Medulla oblongata (tissue), 1 donor: ENCODE measurements at regions not wholly inside any gene's neighbourhood (a gene's known extent, or its start where the extent isn't known, plus 50 kb on each side); places are given as distances from the start of the nearest gene placed in this dataset.

Experiments used
- DNase-seq: peaks from one replicate; pipeline ENCODE4 v3.0.0-alpha.2; 2015; ENCODE audit errors: extremely low spot score

GRCh38 chr12:94062796-94063635 lies 85.4 kb upstream of the PLXNC1 start:
- DNase-seq: no peak

GRCh38 chr12:94070520-94070919 lies 77.9 kb upstream of the PLXNC1 start:
- DNase-seq: no peak

GRCh38 chr12:94071258-94071657 lies 77.1 kb upstream of the PLXNC1 start:
- no peak for DNase-seq

GRCh38 chr12:94073441-94074051 lies 74.8 kb upstream of the PLXNC1 start:
- DNase-seq: peak; percentile 8

GRCh38 chr12:94074216-94074979 lies 74.0 kb upstream of the PLXNC1 start:
- peak; percentile 59 for DNase-seq

- peak; percentile 59 for DNase-seq
Measured at GRCh38 chr12:94074980-94075629, 73.3 kb upstream of the PLXNC1 start.

GRCh38 chr12:94077209-94077608 lies 71.2 kb upstream of the PLXNC1 start:
- no peak for DNase-seq

GRCh38 chr12:94078138-94078723 lies 70.1 kb upstream of the PLXNC1 start:
- DNase-seq: no peak

- no peak for DNase-seq
Measured at GRCh38 chr12:94078736-94079509, 69.5 kb upstream of the PLXNC1 start.

GRCh38 chr12:94079566-94080340 lies 68.6 kb upstream of the PLXNC1 start:
- no peak for DNase-seq

- no peak for DNase-seq
Measured at GRCh38 chr12:94080341-94081009, 67.9 kb upstream of the PLXNC1 start.

- no peak for DNase-seq
Measured at GRCh38 chr12:94082690-94083089, 65.7 kb upstream of the PLXNC1 start.

GRCh38 chr12:94089891-94090290 lies 58.5 kb upstream of the PLXNC1 start:
- no peak for DNase-seq

GRCh38 chr12:94091624-94092023 lies 56.8 kb upstream of the PLXNC1 start:
- no peak for DNase-seq

GRCh38 chr12:94092516-94093241 lies 55.7 kb upstream of the PLXNC1 start:
- DNase-seq: no peak

GRCh38 chr12:94094700-94095099 lies 53.7 kb upstream of the PLXNC1 start:
- DNase-seq: no peak

- DNase-seq: no peak
Measured at GRCh38 chr12:94095618-94096017, 52.8 kb upstream of the PLXNC1 start.

- no peak for DNase-seq
Measured at GRCh38 chr12:94098466-94098865, 49.9 kb upstream of the PLXNC1 start.
